ENCODE measurements at regions not wholly inside any gene's neighbourhood (a gene's known extent, or its start where the extent isn't known, plus 50 kb on each side); places are given as distances from the start of the nearest gene placed in this dataset.

DNA sequence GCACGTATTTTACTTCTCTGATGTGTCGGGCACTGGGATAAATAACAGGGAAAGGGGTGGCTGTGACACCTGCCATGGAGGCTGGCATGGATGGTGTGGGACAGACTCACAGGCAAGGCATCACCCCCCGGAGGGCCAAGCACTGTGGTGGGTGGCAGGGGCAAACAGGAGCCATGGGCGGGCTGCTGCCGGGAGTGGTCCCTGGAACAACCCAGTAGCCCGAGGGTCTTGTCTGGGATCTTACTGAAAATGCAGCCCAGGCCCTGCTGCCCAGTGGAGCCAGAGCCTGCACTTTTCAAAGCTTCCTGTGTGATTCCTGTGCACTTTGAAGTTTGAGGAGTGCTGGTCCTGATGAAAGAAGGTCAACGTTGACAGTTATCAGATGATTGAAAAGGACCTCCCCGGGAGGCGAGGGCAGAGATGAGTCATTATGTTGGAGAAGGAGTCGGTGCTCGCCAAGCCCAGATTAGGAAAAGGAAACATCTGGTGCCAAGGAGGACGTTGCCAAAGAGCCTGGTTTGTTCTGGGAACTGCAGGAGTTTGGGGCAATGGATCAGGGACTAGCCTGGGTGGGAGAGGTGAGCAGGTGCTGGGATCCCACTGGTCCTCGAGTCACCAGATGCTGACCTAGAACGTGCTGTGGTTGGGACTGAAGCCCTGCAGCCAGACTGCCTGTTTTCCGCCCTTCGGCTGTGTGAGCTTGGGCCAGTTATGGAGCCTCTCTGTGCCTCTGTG lies 130.0 kb upstream of the GGTLC1 start:
- TF ChIP-seq, protein P1, sequence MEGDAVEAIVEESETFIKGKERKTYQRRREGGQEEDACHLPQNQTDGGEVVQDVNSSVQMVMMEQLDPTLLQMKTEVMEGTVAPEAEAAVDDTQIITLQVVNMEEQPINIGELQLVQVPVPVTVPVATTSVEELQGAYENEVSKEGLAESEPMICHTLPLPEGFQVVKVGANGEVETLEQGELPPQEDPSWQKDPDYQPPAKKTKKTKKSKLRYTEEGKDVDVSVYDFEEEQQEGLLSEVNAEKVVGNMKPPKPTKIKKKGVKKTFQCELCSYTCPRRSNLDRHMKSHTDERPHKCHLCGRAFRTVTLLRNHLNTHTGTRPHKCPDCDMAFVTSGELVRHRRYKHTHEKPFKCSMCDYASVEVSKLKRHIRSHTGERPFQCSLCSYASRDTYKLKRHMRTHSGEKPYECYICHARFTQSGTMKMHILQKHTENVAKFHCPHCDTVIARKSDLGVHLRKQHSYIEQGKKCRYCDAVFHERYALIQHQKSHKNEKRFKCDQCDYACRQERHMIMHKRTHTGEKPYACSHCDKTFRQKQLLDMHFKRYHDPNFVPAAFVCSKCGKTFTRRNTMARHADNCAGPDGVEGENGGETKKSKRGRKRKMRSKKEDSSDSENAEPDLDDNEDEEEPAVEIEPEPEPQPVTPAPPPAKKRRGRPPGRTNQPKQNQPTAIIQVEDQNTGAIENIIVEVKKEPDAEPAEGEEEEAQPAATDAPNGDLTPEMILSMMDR (IDR thresholded peaks at IDR 0.05), result no peak
- TF ChIP-seq POLR2A (IDR thresholded peaks at IDR 0.05), result no peak
- WGBS, 2 donors, result 27 to 29% methylated on average over 16 of the region's 16 CpGs
- DNase-seq (ENCODE audit: low spot score in 2 of 2), result peak in 1 of 2 donors; percentile 49
- no peak overlapping the region for H3K4me3 ChIP-seq (ENCODE audit: low read depth, poor library complexity, severe bottlenecking)
- intact Hi-C loops (cut with DNase I; ENCODE audit: low total_unique reads), result no loop called here

DNA sequence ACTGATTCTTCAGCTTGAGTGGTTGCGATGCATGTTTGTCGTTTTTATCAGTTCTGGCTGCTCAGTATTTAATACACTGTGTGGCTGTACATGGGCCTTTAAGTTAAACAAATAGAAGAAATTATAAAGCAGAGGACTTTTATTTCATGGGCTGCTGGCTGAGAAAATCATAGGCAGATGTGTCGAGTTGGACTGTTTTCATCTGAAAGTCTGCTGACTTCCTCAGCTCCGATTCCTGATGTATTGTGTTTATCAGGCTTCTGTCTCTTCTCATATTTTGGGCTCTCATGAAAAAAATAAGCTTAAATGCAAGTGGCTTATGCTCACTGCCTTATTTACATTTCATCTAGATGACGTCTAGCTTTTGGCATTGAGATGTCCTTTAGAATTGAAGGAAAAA lies 129.5 kb upstream of the GGTLC1 start:
- intact Hi-C loops (cut with DNase I; ENCODE audit: low total_unique reads), result no loop called here
- DNase-seq (ENCODE audit: low spot score in 2 of 2), result no peak
- WGBS, 2 donors, result 41 to 60% methylated on average over 5 of the region's 5 CpGs
- no peak overlapping the region for H3K4me3 ChIP-seq (ENCODE audit: low read depth, poor library complexity, severe bottlenecking)
- TF ChIP-seq POLR2A (IDR thresholded peaks at IDR 0.05), result no peak
- TF ChIP-seq, protein P1 (IDR thresholded peaks at IDR 0.05), result no peak

DNA sequence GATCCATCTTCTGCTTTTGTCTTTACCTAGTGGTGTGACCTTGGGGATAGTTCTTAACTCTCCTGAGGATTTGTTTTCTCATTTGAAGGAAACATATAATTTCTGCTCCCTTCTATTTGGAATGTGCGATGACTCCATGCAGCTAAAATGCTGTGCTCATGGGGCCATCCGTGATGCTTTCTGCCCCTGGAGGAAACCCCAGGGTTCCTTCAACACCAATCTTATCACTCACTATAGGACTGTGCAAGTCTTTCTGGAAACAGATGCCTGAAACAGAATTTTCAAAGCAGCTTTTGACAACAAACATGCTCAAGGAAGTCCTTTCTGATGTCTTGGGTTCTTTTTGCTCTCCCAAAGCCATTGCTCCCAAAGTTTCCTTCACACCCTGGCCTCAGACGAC lies 128.8 kb upstream of the GGTLC1 start:
- no peak for TF ChIP-seq POLR2A (IDR thresholded peaks at IDR 0.05)
- 73 to 74% methylated on average over 3 of the region's 3 CpGs for WGBS, 2 donors
- no peak overlapping the region for H3K4me3 ChIP-seq (ENCODE audit: low read depth, poor library complexity, severe bottlenecking)
- DNase-seq (ENCODE audit: low spot score in 2 of 2), result no peak
- intact Hi-C loops (cut with DNase I; ENCODE audit: low total_unique reads), result no loop called here

DNA sequence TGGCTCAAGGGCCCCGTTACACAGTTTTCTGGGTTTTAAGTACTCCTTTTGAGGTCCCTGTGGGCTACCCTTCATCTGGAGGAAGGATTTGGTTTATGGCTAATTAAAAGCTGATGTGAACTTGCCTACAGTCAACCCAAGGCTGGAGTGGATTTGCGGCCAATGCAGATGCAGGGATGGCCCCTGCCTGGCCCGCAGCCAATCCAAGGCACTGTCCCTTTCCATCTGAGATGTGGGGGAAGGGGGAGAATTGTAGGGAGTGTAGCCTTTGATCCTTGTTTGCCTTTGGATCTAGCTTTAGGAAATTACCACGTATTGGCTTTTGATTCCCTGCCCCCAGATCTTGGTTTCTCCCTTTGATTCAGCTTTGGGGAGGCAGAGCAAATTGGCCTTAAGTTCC lies 128.0 kb upstream of the GGTLC1 start:
- WGBS, 2 donors, result 58 to 60% methylated on average over 4 of the region's 4 CpGs
- intact Hi-C loops (cut with DNase I; ENCODE audit: low total_unique reads), result no loop called here
- no peak overlapping the region for H3K4me3 ChIP-seq (ENCODE audit: low read depth, poor library complexity, severe bottlenecking)
- peak in 1 of 2 donors; percentile 31 for DNase-seq (ENCODE audit: low spot score in 2 of 2)
- TF ChIP-seq, protein P1 (IDR thresholded peaks at IDR 0.05), result no peak
- no peak for TF ChIP-seq POLR2A (IDR thresholded peaks at IDR 0.05)

DNA sequence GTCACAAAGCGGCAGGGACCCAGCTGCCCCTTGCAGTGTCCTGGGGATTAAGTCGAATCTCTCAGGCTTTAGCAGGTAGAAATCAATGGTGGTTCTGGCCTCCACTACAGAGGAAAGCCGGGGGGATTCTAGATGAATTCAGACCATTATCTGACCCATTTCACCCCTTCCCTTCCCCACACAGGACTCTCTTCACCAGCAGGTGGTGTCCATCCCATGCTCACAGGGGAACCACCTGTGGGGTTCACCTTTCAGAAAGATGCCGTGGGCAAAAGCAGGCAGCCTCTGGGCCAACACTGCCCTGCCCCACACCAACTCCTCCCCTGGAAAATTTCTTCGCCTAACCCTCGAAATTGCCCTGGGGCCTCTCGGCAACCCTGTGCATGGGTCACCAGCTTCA lies 123.8 kb upstream of the GGTLC1 start:
- intact Hi-C loops (cut with DNase I; ENCODE audit: low total_unique reads), result no loop called here
- TF ChIP-seq, protein P1 (IDR thresholded peaks at IDR 0.05), result no peak
- no peak for TF ChIP-seq POLR2A (IDR thresholded peaks at IDR 0.05)
- no peak overlapping the region for H3K4me3 ChIP-seq (ENCODE audit: low read depth, poor library complexity, severe bottlenecking)
- no peak for DNase-seq (ENCODE audit: low spot score in 2 of 2)
- WGBS, 2 donors, result 80 to 82% methylated on average over 7 of the region's 7 CpGs

DNA sequence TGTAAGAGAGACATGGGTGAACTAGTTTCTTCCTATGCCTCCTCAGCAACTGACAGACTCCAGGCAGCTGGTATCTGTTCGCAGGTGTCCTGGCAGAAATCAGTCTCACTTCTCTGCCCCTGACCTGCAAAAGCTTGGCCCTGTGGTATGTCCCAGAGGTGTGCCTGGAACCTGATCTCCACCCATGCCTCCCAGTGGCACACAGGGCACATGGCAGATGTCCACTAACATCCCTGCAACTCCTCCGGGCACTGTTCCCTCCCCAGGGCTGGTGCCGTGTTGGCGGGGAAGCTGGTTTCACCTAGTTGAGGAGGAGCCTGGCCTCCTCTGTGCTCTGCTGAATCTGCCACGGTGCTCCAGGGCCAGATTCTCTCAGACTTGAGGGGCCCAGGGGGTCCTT lies 123.3 kb upstream of the GGTLC1 start:
- TF ChIP-seq, protein P1 (IDR thresholded peaks at IDR 0.05), result no peak
- TF ChIP-seq POLR2A (IDR thresholded peaks at IDR 0.05), result no peak
- H3K4me3 ChIP-seq (ENCODE audit: low read depth, poor library complexity, severe bottlenecking), result no peak overlapping the region
- intact Hi-C loops (cut with DNase I; ENCODE audit: low total_unique reads), result no loop called here
- 41 to 83% methylated on average over 3 to 5 of the region's 5 CpGs for WGBS, 2 donors
- DNase-seq (ENCODE audit: low spot score in 2 of 2), result no peak
